ENCODE measurements at regions not wholly inside any gene's neighbourhood (a gene's known extent, or its start where the extent isn't known, plus 50 kb on each side); places are given as distances from the start of the nearest gene placed in this dataset.

GRCh38 chr15:87082581-87082980 lies 1002.9 kb downstream of the AGBL1 start:
- DNase-seq: no peak

GRCh38 chr15:87080547-87080946 lies 1000.9 kb downstream of the AGBL1 start:
- DNase-seq: no peak

Measured in amygdala (tissue), 56 donors.